Colonic mucosa (tissue), 4 donors: ENCODE measurements at regions not wholly inside any gene's neighbourhood (a gene's known extent, or its start where the extent isn't known, plus 50 kb on each side); places are given as distances from the start of the nearest gene placed in this dataset.
"Not testable (repeated sequence)": the region's sequence is repeated elsewhere in the genome, so short reads cannot be mapped to it uniquely, and the experiment has no call there.

Experiments
- DNase-seq: peaks from one replicate; pipeline ENCODE4 v3.0.0-alpha.2; 2020
- H3K27ac ChIP-seq: fragments of 200-600 bp; one replicate; pipeline ENCODE4 v1.8.0; 2021
- H3K27me3 ChIP-seq: fragments of 200-600 bp; one replicate; pipeline ENCODE4 v1.8.0; 2021
- H3K36me3 ChIP-seq: fragments of 200-600 bp; one replicate; pipeline ENCODE4 v1.8.0; 2021
- H3K4me1 ChIP-seq: fragments of 200-600 bp; one replicate; pipeline ENCODE4 v1.8.0; 2021; ENCODE audit warnings: mild to moderate bottlenecking
- H3K4me3 ChIP-seq: fragments of 200-600 bp; one replicate; pipeline ENCODE4 v1.8.0; 2021
- H3K9ac ChIP-seq, 2 donors: one replicate each; pipeline ENCODE4 v1.7.0; 2013; ENCODE audit warnings: control low read depth in 2 of 2, low read depth in 2 of 2, low read length in 2 of 2
- H3K9me3 ChIP-seq: fragments of 200-600 bp; one replicate; pipeline ENCODE4 v1.8.0; 2021
- CTCF ChIP-seq: fragments of 200-600 bp; IDR thresholded peaks from one replicate; pipeline ENCODE4 v1.8.0; 2022; ENCODE audit warnings: antibody characterized with exemption, mild to moderate bottlenecking
- intact Hi-C: fragments of 100-400 bp; cut with DNase I; formaldehyde crosslinking; loops from one replicate; pipeline ENCODE4 v1.14.1; 2022
- donor health status: healthy.
- donor health status: DM: no; HTN: no; CAD: no.
- donor health status: DM: no; HTN: no; CAD: no.

- TF ChIP-seq CTCF: no peak
- Histone ChIP-seq H3K4me1 (no peaks in the 10 kb centered on the region), H3K9me3 (no peaks in the 10 kb centered on the region), H3K27ac (no peak overlapping the region), H3K27me3 (no peaks in the 10 kb centered on the region), H3K4me3 (no peak overlapping the region), H3K36me3 (no peaks in the 10 kb centered on the region), H3K9ac (no peak overlapping the region)
- DNase-seq: no peak
- intact Hi-C loops: no loop called here
Observed at GRCh38 chr15:57896114-57896513, 169.4 kb downstream of the ALDH1A2 start.

- H3K36me3 ChIP-seq, H3K9me3 ChIP-seq, H3K4me3 ChIP-seq, H3K4me1 ChIP-seq, H3K27ac ChIP-seq, H3K9ac ChIP-seq, H3K27me3 ChIP-seq, intact Hi-C loops, DNase-seq: not testable (repeated sequence)
Observed at GRCh38 chr15:57896899-57897298, 168.6 kb downstream of the ALDH1A2 start.

DNA sequence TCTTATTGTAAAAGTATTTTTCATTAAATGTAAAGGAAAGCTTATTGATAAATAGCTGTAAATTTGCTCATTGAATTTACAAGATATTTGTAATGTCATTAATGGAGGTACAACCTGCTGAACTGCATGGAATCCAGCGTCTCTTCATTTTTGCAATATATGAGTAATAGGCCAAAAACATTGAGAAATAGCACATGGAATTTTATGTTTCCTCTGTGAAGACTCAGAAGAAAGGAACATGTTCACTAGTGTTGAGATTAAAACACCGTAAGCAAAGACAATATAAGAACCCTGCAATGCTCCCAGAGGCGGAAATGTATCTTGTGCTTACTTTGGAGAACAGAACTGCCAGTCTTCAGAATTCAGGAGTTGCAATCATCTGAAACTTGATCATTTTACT lies 167.6 kb downstream of the ALDH1A2 start:
- Histone ChIP-seq H3K27ac (no peak overlapping the region), H3K4me3 (no peak overlapping the region), H3K27me3 (no peaks in the 10 kb centered on the region), H3K9me3 (no peaks in the 10 kb centered on the region), H3K4me1 (no peaks in the 10 kb centered on the region), H3K36me3 (no peaks in the 10 kb centered on the region), H3K9ac (no peak overlapping the region)
- DNase-seq: no peak
- no peak for TF ChIP-seq CTCF
- intact Hi-C loops: no loop called here

DNA sequence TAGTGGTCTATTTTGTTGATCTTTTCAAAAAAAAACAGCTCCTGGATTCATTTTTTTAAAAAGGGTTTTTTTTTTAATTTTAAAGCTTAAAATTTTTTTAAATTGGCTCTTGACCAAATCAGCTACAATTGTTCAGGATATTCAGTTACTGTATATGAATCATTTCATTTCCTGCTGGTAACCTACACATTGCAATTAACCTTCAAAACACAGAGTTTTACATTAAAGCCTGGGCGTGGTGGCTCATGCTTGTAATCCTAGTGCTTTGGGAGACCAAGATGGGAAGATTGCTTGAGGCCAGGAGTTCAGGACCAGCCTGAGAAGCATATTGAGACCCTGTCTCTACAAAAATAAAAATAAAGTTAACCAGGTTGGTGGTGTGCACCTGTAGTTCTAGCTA lies 163.4 kb downstream of the ALDH1A2 start:
- no peak for TF ChIP-seq CTCF
- H3K27me3 ChIP-seq: no peaks in the 10 kb centered on the region
- no peak for DNase-seq
- H3K36me3 ChIP-seq: no peaks in the 10 kb centered on the region
- no peak overlapping the region for H3K4me3 ChIP-seq
- H3K4me1 ChIP-seq: no peaks in the 10 kb centered on the region
- no peak overlapping the region for H3K9ac ChIP-seq
- H3K27ac ChIP-seq: no peak overlapping the region
- H3K9me3 ChIP-seq: no peaks in the 10 kb centered on the region
- intact Hi-C loops: no loop called here
